Raji (cell line): ENCODE measurements at regions not wholly inside any gene's neighbourhood (a gene's known extent, or its start where the extent isn't known, plus 50 kb on each side); places are given as distances from the start of the nearest gene placed in this dataset.
A peak's percentile ranks its signal among the peaks of the same experiment; 100 is the strongest.

ENCODE experiments used
- POLR2A ChIP-seq: IDR thresholded peaks from 2 replicates; pipeline ENCODE4 v1.6.1; 2011; ENCODE audit warnings: low read depth, low read length, control low read depth; ENCODE audit not compliant: insufficient read depth

GRCh38 chr4:163582703-163583102 is 88.2 kb downstream of the TMA16 start:
- TF ChIP-seq POLR2A = no peak

GRCh38 chr4:163587867-163588266 is 93.4 kb downstream of the TMA16 start:
- no peak for TF ChIP-seq POLR2A

GRCh38 chr4:163588532-163588931 is 94.0 kb downstream of the TMA16 start:
- no peak for TF ChIP-seq POLR2A

- no peak for TF ChIP-seq POLR2A
Measured at GRCh38 chr4:163590103-163590502, 95.6 kb downstream of the TMA16 start.

GRCh38 chr4:163590619-163591264 is 96.3 kb downstream of the TMA16 start:
- TF ChIP-seq POLR2A = no peak

GRCh38 chr4:163591614-163592020 is 97.1 kb downstream of the TMA16 start:
- TF ChIP-seq POLR2A = peak; percentile 50

- TF ChIP-seq POLR2A = no peak
Measured at GRCh38 chr4:163592212-163592611, 97.7 kb downstream of the TMA16 start.

- no peak for TF ChIP-seq POLR2A
Measured at GRCh38 chr4:163595580-163595979, 101.1 kb downstream of the TMA16 start.

GRCh38 chr4:163598028-163598427 is 103.5 kb downstream of the TMA16 start:
- TF ChIP-seq POLR2A = peak; percentile 64

GRCh38 chr4:163598489-163598888 is 104.0 kb downstream of the TMA16 start:
- no peak; the same call in 1 of the 2 replicates for TF ChIP-seq POLR2A

GRCh38 chr4:163600727-163601126 is 106.2 kb downstream of the TMA16 start:
- peak; percentile 67 for TF ChIP-seq POLR2A

GRCh38 chr4:163603257-163603656 is 108.8 kb downstream of the TMA16 start:
- no peak for TF ChIP-seq POLR2A

GRCh38 chr4:163606896-163607691 is 112.6 kb downstream of the TMA16 start:
- no peak for TF ChIP-seq POLR2A

GRCh38 chr4:163609019-163609418 is 114.5 kb downstream of the TMA16 start:
- TF ChIP-seq POLR2A = no peak

- TF ChIP-seq POLR2A = 0 out of 2 replicates have a peak, but pooled peaks have one; percentile 22
Measured at GRCh38 chr4:163610648-163611047, 116.2 kb downstream of the TMA16 start.

- no peak for TF ChIP-seq POLR2A
Measured at GRCh38 chr4:163611182-163611581, 116.7 kb downstream of the TMA16 start.
